ENCODE measurements at regions not wholly inside any gene's neighbourhood (a gene's known extent, or its start where the extent isn't known, plus 50 kb on each side); places are given as distances from the start of the nearest gene placed in this dataset.
"Not testable (repeated sequence)": the region's sequence is repeated elsewhere in the genome, so short reads cannot be mapped to it uniquely, and the experiment has no call there.

DNA sequence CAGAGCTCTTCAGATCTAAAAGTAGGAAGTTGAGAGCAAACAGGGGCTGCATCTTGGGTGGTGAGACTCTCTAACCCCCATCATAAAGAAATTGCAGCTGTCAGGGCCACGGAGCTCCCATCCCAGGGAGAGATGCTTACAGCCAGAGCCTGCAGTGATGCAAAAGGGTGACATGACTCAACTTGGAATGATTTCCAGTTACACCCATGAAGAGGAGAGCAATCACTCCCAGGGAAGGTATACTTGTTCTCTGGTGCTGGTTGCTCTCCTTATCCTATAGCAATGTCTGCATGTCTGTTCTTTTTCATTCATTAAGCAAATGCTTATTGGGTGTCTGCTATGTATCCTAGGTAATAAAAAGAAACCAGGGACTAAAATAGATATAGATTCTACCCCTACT is 228.0 kb downstream of the RAB11FIP2 start:
- TF ChIP-seq, protein P1, sequence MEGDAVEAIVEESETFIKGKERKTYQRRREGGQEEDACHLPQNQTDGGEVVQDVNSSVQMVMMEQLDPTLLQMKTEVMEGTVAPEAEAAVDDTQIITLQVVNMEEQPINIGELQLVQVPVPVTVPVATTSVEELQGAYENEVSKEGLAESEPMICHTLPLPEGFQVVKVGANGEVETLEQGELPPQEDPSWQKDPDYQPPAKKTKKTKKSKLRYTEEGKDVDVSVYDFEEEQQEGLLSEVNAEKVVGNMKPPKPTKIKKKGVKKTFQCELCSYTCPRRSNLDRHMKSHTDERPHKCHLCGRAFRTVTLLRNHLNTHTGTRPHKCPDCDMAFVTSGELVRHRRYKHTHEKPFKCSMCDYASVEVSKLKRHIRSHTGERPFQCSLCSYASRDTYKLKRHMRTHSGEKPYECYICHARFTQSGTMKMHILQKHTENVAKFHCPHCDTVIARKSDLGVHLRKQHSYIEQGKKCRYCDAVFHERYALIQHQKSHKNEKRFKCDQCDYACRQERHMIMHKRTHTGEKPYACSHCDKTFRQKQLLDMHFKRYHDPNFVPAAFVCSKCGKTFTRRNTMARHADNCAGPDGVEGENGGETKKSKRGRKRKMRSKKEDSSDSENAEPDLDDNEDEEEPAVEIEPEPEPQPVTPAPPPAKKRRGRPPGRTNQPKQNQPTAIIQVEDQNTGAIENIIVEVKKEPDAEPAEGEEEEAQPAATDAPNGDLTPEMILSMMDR (conservative IDR thresholded peaks at IDR 0.05; ENCODE audit: low read depth), result no peak
- peak; percentile 28 for DNase-seq (ENCODE audit: low spot score)
- H3K27ac ChIP-seq, result no peak overlapping the region
- CTCF ChIA-PET, result interaction anchor here (0.6 kb wide), 1 partner anchor 141 kb away, joined by 3 read pairs; no protein-coding TSS in a partner anchor
- POLR2A ChIA-PET (ENCODE audit: low non-redundant PET), result no interaction called here

DNA sequence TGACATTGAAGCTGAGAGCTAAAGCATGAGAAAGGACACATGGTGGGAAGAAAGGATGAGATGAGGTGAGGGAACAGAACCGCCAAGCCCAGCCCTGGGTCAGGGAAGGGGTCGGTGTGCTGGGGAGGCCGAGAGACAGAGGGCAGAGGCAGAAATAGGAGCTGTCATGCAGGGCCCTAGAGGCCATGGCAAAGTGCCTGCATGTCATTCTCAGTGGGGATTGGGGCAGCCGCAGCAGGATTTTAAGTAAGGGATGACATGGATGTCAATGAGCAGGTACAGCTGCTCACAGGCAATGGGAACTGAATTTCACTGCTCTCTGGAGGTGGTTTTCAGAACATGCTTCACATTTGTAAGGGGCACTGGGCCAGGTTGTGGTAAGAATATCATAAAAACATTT is 227.4 kb downstream of the RAB11FIP2 start:
- POLR2A ChIA-PET (ENCODE audit: low non-redundant PET), result no interaction called here
- no peak for DNase-seq (ENCODE audit: low spot score)
- CTCF ChIA-PET, result no interaction called here
- no peak overlapping the region for H3K27ac ChIP-seq
- TF ChIP-seq, protein P1 (conservative IDR thresholded peaks at IDR 0.05; ENCODE audit: low read depth), result no peak

GRCh38 chr10:117823980-117824379 is 222.8 kb downstream of the RAB11FIP2 start:
- CTCF ChIA-PET, result no interaction called here
- POLR2A ChIA-PET (ENCODE audit: low non-redundant PET), result no interaction called here
- H3K27ac ChIP-seq, result no peak overlapping the region
- DNase-seq (ENCODE audit: low spot score), result no peak
- TF ChIP-seq, protein P1 (conservative IDR thresholded peaks at IDR 0.05; ENCODE audit: low read depth), result no peak

DNA sequence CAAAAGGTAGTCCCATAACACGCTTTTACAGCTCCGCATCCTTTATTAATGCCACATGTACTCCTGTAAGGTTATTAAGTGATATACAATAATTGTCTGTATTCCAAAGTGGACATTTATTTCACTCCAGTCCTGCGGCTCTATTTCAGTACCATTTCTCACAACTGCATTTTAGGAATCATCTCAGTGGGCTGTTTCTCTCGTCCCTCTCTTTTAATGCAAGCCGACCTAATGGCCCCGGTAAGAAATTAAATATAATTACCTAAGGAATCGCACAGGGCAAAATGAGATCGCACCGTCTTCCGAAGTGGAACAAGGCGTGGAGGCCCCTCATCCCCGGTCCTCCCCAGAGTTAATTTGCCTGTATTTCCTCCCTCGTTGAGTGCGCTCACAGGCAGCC is 216.5 kb downstream of the RAB11FIP2 start:
- no peak for DNase-seq (ENCODE audit: low spot score)
- POLR2A ChIA-PET (ENCODE audit: low non-redundant PET), result no interaction called here

DNA sequence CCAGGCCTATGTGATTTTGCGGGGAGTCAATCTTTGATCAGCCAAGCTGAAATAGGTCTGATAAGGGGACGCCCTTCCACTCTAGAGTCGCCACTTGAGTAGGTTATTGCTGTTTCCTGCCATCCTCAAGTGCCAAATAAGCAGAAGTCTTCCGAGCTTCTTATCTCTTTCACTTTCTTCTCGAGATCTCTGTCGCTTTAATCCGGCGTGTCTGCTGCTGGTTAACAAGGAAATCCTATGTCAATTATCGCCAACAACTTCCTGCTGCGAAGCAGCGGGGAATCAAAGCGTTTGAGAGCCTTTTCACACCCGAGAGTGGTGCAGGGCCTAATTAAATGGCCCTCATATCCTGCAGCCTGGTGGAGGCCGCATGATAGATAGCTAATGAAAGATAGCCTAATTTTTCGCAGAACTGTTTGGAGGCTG is 215.9 kb downstream of the RAB11FIP2 start:
- POLR2A ChIA-PET (ENCODE audit: low non-redundant PET), result no interaction called here
- no peak for DNase-seq (ENCODE audit: low spot score)
- CTCF ChIA-PET, result no interaction called here
- TF ChIP-seq, protein P1 (conservative IDR thresholded peaks at IDR 0.05; ENCODE audit: low read depth), result no peak
- no peak overlapping the region for H3K27ac ChIP-seq

More for the DNA sequence above, 216.5 kb downstream of the RAB11FIP2 start:
- CTCF ChIA-PET, result no interaction called here
- no peak overlapping the region for H3K27ac ChIP-seq
- TF ChIP-seq, protein P1 (conservative IDR thresholded peaks at IDR 0.05; ENCODE audit: low read depth), result no peak

GRCh38 chr10:117838500-117839498 is 207.9 kb downstream of the RAB11FIP2 start:
- H3K27ac ChIP-seq; DNase-seq (ENCODE audit: low spot score); POLR2A ChIA-PET (ENCODE audit: low non-redundant PET): not testable (repeated sequence)
- CTCF ChIA-PET, result interaction anchor here (0.7 kb wide), 1 partner anchor 58 kb away, joined by 3 read pairs; no protein-coding TSS in a partner anchor

DNA sequence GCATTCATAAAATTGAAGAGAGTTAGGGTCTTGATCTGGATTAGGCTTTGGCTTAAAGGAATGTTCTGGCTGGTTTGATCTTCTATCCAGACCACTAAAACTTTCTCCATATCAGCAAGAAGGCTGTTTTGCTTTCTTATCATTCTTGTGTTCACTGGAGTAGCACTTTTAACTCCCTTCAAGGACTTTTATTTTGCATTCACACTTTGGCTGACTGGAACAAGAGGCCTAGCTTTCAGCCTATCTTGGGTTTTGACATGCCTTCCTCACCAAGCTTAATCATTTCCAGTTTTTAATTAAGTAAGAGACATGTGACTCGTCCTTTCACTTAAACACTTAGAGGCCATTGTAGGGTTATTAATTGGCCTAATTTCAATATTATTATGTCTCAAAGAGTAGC is 190.3 kb downstream of the RAB11FIP2 start:
- CTCF ChIA-PET; POLR2A ChIA-PET (ENCODE audit: low non-redundant PET); DNase-seq (ENCODE audit: low spot score); H3K27ac ChIP-seq: not testable (repeated sequence)

Measured in RWPE1 (cell line).